Lower leg skin (tissue), 3 donors: ENCODE measurements at regions not wholly inside any gene's neighbourhood (a gene's known extent, or its start where the extent isn't known, plus 50 kb on each side); places are given as distances from the start of the nearest gene placed in this dataset.

Experiments
- CTCF ChIP-seq, 3 donors: fragments of 450-650 bp; IDR thresholded peaks; one replicate each; pipeline ENCODE4 v1.5.1; 2016; ENCODE audit warnings: antibody characterized with exemption in 3 of 3, mild to moderate bottlenecking in 3 of 3, moderate library complexity in 2 of 3
- POLR2A ChIP-seq, 2 donors: fragments of 450-650 bp; IDR thresholded peaks; one replicate each; pipeline ENCODE4 v1.6.1; 2016 to 2017; ENCODE audit warnings: antibody characterized with exemption in 2 of 2, mild to moderate bottlenecking in 1 of 2, moderate library complexity in 1 of 2

- TF ChIP-seq CTCF (IDR thresholded peaks at IDR 0.05) (no peak), POLR2A (IDR thresholded peaks at IDR 0.05) (no peak)
Measured at GRCh38 chr18:34583895-34584294, 126.2 kb upstream of the DTNA start.
